ENCODE measurements at regions not wholly inside any gene's neighbourhood (a gene's known extent, or its start where the extent isn't known, plus 50 kb on each side); places are given as distances from the start of the nearest gene placed in this dataset.

GRCh38 chr2:187165936-187166610 is 282.0 kb downstream of the CALCRL start:
- Histone ChIP-seq H3K36me3 (no peaks in the 10 kb centered on the region), H3K9ac (no peak overlapping the region), H2AFZ (replicated peaks) (no peak overlapping the region), H3K27me3 (no peaks in the 10 kb centered on the region), H3K27ac (peak overlapping the region; percentile 40), H3K9me3 (ENCODE audit: low read depth) (no peaks in the 10 kb centered on the region), H3K79me2 (ENCODE audit: low read depth) (no peaks in the 10 kb centered on the region), H3F3A (ENCODE audit: low read depth) (peaks cover 12% of the 10 kb centered on the region), H4K20me1 (ENCODE audit: low read depth) (no peaks in the 10 kb centered on the region), H3K4me1 (no peaks in the 10 kb centered on the region), H3K4me3 (no peak overlapping the region), H3K4me2 (no peak overlapping the region)
- H3K36me3 Mint-ChIP-seq: peaks cover 2% of the 10 kb centered on the region
- no peaks in the 10 kb centered on the region for H3K27me3 Mint-ChIP-seq (ENCODE audit: insufficient read depth, low read depth)
- peak; percentile 20 for DNase-seq (ENCODE audit: low spot score)
- no peak overlapping the region for H3K27ac Mint-ChIP-seq
- TF ChIP-seq EZH2 (IDR thresholded peaks at IDR 0.05): no peak
- TF ChIP-seq EZH2phosphoT487 (IDR thresholded peaks at IDR 0.05): no peak
- no peak for TF ChIP-seq CTCF (IDR thresholded peaks at IDR 0.05)
- peaks cover 9% of the 10 kb centered on the region for H3K9me3 Mint-ChIP-seq
- no peak overlapping the region for H3K4me3 Mint-ChIP-seq
- H3K4me1 Mint-ChIP-seq: peaks cover 33% of the 10 kb centered on the region

DNA sequence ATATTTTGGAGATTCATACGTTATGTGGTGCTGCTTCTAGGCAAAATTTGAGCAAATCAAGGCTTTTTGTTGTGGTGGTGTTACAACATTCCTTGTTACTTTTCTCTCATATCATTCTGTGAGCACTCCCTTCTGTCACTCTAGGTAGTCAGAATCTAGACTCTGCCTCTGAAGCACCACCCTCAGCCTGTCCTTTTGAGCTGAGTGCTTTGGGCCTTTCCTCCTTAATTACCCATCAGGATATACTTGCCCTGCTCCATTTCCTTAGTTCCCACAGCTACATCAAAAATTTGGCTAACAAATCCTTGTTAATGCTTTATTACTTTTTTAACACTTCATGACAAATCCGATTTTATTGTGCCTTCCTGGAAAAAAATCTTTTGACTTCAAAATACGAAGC is 289.6 kb downstream of the CALCRL start:
- TF ChIP-seq CTCF (IDR thresholded peaks at IDR 0.05): no peak
- no peak for TF ChIP-seq EZH2 (IDR thresholded peaks at IDR 0.05)
- no peak for TF ChIP-seq EZH2phosphoT487 (IDR thresholded peaks at IDR 0.05)
- Histone ChIP-seq H4K20me1 (ENCODE audit: low read depth) (no peaks in the 10 kb centered on the region), H3F3A (ENCODE audit: low read depth) (no peaks in the 10 kb centered on the region), H3K27me3 (no peaks in the 10 kb centered on the region), H2AFZ (replicated peaks) (peak overlapping the region; percentile 19), H3K9ac (no peak overlapping the region), H3K4me1 (no peaks in the 10 kb centered on the region), H3K4me3 (no peak overlapping the region), H3K9me3 (ENCODE audit: low read depth) (no peaks in the 10 kb centered on the region), H3K36me3 (no peaks in the 10 kb centered on the region), H3K27ac (no peak overlapping the region), H3K79me2 (ENCODE audit: low read depth) (no peaks in the 10 kb centered on the region), H3K4me2 (no peak overlapping the region)
- peaks cover 13% of the 10 kb centered on the region for H3K9me3 Mint-ChIP-seq
- H3K27ac Mint-ChIP-seq: no peak overlapping the region
- no peaks in the 10 kb centered on the region for H3K27me3 Mint-ChIP-seq (ENCODE audit: insufficient read depth, low read depth)
- H3K36me3 Mint-ChIP-seq: no peaks in the 10 kb centered on the region
- DNase-seq (ENCODE audit: low spot score): no peak
- H3K4me1 Mint-ChIP-seq: no peaks in the 10 kb centered on the region
- H3K4me3 Mint-ChIP-seq: no peak overlapping the region

DNA sequence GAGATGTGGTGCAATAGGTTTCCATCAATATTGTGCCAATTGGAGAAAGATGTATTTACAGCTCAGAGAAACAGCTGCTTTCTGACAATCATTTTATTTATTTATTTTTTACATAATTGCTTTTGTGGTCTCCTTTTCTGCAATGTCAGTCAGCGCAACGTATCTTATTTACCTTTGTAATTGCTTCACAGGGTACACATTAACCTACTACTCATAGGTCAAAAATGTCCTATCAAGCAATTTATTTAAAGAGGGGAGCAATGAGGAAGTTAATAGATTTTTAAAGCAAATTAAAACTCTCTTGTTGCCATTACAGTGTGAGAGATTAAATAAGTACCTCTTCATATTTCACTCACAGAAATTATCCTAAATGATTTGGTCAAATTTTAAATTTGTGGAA is 291.0 kb downstream of the CALCRL start:
- H3K27ac Mint-ChIP-seq: no peak overlapping the region

More for the DNA sequence above, 291.0 kb downstream of the CALCRL start:
- Histone ChIP-seq H3K79me2 (ENCODE audit: low read depth) (no peaks in the 10 kb centered on the region), H3K9ac (no peak overlapping the region), H3K36me3 (no peaks in the 10 kb centered on the region), H3K4me3 (no peak overlapping the region), H4K20me1 (ENCODE audit: low read depth) (no peaks in the 10 kb centered on the region), H3K4me2 (no peak overlapping the region), H3K9me3 (ENCODE audit: low read depth) (no peaks in the 10 kb centered on the region), H3K4me1 (no peaks in the 10 kb centered on the region), H3F3A (ENCODE audit: low read depth) (no peaks in the 10 kb centered on the region), H3K27me3 (no peaks in the 10 kb centered on the region), H2AFZ (replicated peaks) (no peak overlapping the region), H3K27ac (no peak overlapping the region)
- no peak for DNase-seq (ENCODE audit: low spot score)
- Mint-ChIP-seq H3K4me3 (no peak overlapping the region), H3K36me3 (no peaks in the 10 kb centered on the region), H3K27me3 (ENCODE audit: insufficient read depth, low read depth) (no peaks in the 10 kb centered on the region), H3K4me1 (no peaks in the 10 kb centered on the region), H3K9me3 (peaks cover 12% of the 10 kb centered on the region)
- TF ChIP-seq EZH2 (IDR thresholded peaks at IDR 0.05) (no peak), EZH2phosphoT487 (IDR thresholded peaks at IDR 0.05) (no peak), CTCF (IDR thresholded peaks at IDR 0.05) (no peak)

Measured in neural progenitor cell (in vitro differentiated cells).